Stimulated activated CD8-positive, alpha-beta memory T cell treated with anti-CD3 and anti-CD28 coated beads, Interleukin-12 subunit alpha, Interleukin-12 subunit beta, amount 100 ng/mL, for 4 hours (primary cell): ENCODE measurements at regions not wholly inside any gene's neighbourhood (a gene's known extent, or its start where the extent isn't known, plus 50 kb on each side); places are given as distances from the start of the nearest gene placed in this dataset.

Experiments
- DNase-seq: peaks from one replicate; pipeline ENCODE4 v3.0.0-alpha.2; 2020; ENCODE audit warnings: low read depth

DNA sequence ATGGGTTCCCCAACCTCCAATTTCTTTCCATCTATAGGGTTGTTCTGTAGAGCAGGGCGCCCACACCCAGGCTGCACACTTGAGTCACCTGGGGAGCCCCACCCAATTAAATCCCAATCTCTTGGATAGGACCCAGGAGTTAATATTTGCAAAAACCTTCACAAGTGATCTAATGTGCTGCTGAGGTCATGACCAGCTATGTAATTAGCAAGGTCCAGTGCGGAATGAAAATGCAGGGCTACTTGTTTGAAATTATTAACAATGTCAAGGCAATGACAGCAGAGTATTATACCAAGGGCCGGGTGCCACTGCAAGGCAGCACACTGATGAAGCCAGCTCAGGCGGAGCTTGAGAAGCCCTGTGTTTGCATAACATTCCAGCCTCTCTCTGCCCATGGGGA lies 302.7 kb downstream of the MAF start:
- DNase-seq: no peak

GRCh38 chr16:79297296-79297695 lies 303.2 kb downstream of the MAF start:
- DNase-seq: no peak

DNA sequence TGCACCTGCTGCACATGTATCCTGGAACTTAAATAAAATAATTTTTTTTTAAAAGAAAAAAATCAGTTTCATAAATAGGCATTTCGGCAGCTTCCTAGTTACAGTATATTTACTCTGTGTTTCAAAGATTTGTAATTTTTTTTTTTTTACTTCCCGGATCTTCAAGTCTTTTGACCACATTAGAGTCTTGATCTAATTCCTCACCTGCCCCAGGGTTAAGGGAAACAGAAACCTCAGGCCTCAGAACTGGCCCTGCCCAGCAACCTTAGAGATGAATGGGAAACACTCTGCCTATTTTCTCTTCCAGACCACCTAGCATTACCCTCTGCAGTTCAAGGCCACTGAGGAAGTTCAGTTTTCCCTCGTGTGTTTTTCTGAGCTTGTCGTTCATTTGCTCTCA lies 304.0 kb downstream of the MAF start:
- no peak for DNase-seq

DNA sequence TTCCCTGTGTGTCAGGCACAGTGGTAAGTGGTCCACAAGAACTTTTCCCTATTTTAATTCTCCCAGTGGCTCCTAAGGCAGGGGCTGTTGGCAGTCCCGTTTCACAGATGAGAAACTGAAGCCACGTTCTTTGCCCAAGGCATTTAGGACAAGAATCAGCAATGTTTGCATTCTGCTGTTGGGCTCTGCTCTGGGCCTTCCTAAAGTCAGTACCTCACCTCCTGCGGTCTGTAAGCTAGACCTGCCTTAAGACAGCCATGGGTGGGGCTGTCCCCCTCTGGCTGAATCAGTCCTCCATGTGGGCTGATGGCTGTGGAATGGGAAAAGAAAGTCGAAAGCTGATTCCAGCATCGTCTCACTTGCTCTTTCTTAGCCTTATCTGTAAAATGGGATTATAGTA lies 304.8 kb downstream of the MAF start:
- DNase-seq: no peak

DNA sequence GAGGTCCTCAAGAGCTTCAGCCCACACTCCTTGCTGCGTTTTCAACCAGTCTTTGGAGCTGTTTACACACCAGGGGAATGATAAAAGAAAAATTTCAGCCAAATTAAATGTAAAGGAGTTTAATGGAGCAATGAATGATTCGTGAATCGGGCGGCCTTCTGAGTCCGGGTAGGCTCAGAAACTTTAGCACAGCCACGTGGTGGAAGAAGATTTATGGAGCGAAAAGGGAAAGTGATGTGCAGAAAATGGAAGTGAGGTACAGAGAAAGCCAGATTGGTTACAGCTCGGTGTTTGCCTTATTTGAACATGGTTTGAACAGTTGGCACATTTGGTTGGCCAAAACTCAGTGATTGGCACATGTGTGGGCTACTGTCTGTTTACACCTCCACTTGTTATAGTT lies 305.4 kb downstream of the MAF start:
- DNase-seq: no peak

GRCh38 chr16:79294568-79294967 lies 306.0 kb downstream of the MAF start:
- DNase-seq: no peak

DNA sequence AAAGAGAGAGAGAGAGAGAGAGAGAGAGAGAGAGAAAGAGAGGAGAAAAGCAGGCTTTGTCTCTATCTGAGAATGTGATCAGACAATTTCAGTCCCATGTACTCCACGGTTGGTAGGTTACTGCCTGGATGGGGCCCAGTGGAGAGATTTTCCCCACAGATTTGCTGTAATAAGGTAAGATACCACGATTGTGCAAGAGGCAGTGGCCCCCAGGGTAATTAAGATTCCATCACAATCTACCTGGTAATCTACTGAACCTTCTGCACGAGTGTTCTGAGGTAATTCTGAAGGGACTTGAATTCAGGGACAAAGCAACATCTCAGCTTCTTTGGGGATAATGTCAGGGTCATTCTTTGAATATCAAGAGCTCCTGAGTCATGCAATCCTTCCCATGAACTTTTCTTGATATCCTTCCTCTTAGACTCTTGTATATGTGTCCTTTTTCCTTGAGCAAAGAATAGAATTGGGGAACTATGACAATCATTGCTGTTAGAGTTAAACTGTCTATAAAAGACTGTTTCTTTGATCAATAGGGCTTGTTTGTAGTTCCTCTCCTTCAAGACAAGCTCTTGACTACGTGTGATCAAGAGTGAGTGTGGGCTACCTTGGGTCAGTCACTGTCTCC lies 306.6 kb downstream of the MAF start:
- DNase-seq: no peak

GRCh38 chr16:79288066-79288465 lies 312.5 kb downstream of the MAF start:
- no peak for DNase-seq

GRCh38 chr16:79287424-79287917 lies 313.1 kb downstream of the MAF start:
- DNase-seq: no peak

DNA sequence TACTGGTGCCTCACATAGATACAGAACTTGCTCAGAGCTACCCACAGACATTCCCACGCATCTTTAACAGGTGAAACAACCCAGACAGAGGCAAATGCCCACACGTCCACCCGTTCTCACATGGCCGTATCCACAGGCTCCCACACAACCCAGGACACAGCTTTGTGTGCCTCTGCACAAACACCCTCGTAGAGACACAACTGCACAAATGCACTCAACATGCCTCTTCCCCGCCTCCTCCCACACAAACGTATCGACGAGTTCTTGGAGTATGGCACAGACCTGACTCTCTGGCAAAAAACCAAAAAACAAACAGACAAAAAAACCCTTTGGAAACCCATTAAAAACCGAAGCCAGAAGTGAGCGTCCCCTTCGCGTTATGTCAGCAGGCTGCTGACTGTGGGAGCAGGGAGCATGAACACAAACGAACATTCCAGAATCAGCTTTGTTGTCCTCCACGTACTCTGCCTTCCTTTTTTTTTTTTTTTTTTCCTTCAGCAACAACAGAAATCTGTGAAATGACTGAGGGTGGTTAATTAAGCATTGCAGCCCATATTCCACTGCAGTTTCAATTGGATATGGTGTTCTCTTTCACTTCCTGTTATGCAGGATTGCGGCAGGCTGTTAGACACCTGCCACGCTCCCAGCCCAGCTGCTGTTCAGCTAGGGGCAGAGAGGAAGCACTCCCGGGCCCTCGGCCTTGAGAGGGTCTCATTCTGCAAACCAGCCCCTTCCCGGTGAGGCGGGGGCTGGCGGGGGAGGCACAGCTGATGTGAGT lies 313.7 kb downstream of the MAF start:
- no peak for DNase-seq

GRCh38 chr16:79284766-79285165 lies 315.8 kb downstream of the MAF start:
- DNase-seq: no peak

GRCh38 chr16:79283578-79283977 lies 317.0 kb downstream of the MAF start:
- no peak for DNase-seq

DNA sequence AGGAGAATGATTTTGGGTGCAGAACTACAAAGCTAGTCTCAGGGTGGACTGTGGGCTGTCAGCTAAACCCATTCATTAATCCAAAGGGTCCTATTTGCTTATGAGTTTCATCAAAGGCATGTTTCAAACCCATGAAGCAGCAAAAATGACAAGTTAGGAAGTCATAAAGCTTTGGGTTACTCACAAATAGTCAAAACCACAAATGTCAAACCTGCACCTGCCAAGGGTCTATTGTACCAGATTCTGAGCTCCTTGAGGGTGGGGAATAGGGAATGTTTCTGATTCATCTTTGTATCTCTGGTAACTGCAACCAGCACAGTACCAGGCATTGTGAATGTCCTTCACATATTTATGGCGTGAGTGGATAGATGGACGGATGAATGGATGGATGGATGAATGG lies 317.7 kb downstream of the MAF start:
- no peak for DNase-seq

DNA sequence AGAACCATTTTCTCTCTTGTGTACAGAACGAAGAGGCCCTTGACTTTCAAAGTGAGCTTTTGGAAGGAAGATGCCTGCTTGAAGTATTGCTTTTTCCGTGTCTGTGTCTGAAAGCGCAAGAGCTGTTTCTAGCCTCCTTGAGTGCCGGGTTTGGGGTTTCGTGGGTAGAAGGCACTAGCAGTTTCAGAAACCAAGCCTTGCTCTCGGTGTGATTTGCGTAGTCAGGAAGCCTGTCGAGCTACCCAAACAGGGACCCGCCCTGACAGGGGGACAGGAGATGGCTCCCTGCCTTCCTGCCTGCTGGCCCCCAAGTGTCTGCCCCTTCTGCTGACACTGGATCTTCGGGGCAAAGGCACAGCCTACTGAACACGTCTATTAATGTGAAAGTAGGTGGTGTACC lies 322.0 kb downstream of the MAF start:
- no peak for DNase-seq

DNA sequence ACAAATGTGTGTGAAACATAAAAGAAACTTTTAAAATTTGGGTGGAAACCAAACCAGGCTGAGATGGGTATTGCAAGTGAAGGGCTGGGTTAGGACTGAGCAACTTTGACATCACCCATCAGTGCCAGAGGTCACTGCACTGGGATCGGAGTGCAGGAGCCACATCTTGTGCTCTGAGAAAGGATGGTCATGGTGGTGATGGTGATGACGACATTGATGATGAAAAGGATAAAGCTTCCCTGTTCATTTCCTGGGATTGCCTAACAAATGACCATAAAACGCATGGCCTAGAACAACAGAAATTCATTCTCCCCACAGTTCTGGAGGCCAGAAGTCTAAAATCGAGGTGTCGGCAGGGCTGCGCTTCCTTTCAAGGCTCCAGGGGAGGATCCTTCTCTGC lies 324.0 kb downstream of the MAF start:
- DNase-seq: no peak

DNA sequence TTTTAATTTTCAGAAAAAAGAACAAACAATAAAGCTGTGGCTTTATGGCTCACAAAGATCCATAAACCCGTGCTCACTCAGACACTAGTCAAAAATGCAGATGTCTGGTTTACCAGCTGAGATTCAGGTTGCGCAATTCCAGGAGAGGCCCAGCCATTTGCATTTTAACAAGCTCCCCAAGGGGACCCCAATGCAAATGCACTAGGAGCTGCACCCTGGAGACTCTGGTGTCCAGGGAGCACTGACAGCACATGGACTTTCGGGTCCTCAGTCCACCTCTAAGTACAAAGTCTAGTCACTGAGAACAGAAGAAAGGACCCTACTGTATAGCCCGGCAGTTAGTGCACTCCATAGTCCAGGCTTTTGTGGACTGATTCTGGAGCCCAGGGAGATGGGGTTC lies 326.3 kb downstream of the MAF start:
- no peak for DNase-seq

- peak; percentile 34 for DNase-seq
These were observed 328.4 kb downstream of the MAF start for GRCh38 chr16:79272141-79272577.

DNA sequence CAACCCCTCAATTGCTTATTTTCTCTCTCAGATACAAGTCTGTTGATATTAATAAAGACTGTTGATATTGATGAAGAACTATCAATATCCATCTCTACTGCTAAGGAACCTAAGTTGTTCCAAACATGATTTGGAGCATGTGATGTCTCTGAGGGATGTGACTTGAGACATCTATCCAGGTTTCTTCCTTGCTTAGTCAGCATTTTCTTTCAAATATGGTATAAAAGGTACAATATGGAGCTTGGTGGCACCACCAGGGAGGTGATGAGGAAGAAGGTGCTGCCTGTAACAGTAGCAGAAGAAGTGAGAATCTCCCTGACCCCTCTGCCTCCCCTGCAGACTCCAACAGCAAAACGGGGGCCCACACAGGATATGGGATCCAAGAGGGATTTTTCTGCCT lies 329.0 kb downstream of the MAF start:
- DNase-seq: no peak

GRCh38 chr16:79270011-79270410 lies 330.5 kb downstream of the MAF start:
- DNase-seq: no peak

GRCh38 chr16:79269211-79269863 lies 331.2 kb downstream of the MAF start:
- DNase-seq: no peak

GRCh38 chr16:79267781-79268180 lies 332.8 kb downstream of the MAF start:
- no peak for DNase-seq

DNA sequence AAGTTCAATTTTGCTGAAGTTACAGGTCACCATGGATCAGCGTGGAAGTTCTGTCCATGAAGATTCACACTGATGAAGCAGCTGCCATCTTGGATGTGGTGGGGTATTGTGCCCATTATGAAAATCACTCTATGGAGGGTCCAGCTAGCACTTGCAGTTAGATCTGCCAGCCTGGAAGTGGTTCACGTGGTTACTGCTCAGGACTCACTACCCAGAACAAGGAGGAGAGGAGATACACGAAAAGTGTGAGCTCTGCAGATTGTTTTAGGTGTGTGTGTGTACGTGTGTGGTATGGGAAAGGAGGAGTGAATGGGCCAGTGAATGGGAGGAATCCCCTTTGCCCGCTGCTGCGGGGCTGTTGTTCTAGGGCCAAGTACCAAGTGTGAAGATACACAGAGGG lies 333.4 kb downstream of the MAF start:
- DNase-seq: no peak

GRCh38 chr16:79265701-79266100 lies 334.8 kb downstream of the MAF start:
- no peak for DNase-seq
